GM21367 (cell line): ENCODE measurements at regions not wholly inside any gene's neighbourhood (a gene's known extent, or its start where the extent isn't known, plus 50 kb on each side); places are given as distances from the start of the nearest gene placed in this dataset.
A peak's percentile ranks its signal among the peaks of the same experiment; 100 is the strongest.
"Not testable (repeated sequence)": the region's sequence is repeated elsewhere in the genome, so short reads cannot be mapped to it uniquely, and the experiment has no call there.

Experiments
- ATAC-seq: cut with Tn5 transposase; IDR thresholded peaks from one replicate; pipeline ENCODE4 v1.9.1; 2021; ENCODE audit not compliant: unreplicated experiment

DNA sequence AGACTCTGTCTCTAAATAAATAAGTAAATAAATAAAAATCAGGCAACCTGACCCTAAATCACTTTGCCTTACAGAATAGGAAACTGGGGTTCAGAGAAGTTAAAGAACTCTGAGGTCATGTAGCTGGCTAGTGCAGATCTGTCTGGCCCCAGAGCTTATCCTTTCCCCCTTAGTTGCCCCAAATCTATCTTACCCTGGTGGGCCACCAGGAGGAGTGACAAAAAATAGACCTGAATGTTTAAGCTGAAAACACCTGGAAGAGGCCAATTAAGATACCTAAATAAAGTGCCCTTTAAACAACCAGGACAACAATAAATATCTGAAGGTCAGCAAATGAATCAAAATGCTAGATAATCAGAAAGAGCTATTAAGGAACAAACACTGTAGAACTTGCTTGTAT is 59.7 kb downstream of the TEX35 start:
- ATAC-seq = no peak

GRCh38 chr1:178573330-178573729 is 60.4 kb downstream of the TEX35 start:
- ATAC-seq = no peak

GRCh38 chr1:178574345-178574744 is 61.4 kb downstream of the TEX35 start:
- no peak for ATAC-seq

DNA sequence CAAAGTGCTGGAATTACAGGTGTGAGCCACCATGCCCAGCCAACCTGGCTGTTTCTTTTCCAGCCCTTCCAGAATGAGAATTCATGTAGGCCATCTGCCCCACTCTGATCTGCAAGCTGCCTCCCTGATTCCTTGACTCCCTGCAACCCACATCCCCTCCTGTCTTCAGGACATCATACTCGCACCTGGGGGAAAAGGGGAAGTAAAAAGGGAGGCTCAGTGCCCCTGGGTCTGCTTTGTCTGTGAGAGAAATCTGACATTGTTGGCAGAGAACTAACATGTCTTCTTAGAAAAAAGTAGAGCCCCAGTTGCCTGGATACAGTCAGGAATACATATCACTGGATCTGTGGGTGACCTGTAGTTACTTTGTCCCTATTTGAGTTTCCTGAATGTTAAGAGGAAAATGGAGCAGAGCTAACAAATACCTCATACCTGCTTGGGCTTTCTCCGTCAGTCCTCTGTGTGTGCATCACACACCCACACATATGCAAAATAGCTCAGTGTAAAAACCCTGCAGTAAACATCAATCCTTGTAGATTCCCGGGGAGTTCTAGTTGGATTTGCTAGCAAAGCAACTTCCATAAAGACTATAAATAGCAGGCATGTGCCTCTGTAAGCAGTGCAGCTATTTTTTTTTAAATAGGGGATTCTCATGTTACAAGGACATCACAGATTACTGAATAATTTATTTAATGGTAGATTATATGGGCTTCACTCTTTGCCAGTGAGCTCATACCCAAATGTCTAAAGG is 62.9 kb downstream of the TEX35 start:
- ATAC-seq = peak; percentile 31

DNA sequence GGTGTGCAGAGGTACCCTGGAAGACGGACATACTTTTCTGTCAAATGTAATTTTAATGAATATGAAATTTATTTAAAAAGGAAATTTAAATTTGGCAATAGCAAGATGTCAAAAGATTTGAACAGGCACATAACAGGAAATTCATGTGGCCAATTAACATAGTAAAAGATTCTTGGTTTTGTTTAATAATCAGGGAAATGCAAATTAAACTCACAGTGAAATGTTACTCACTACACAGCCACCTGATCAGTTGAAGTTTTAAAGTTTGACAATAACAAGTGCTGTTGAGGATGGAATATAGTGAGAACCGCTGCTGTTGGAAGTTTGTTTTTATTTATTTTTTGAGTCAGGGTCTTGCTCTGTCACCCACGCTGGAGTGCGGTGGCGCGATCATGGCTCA is 63.9 kb downstream of the TEX35 start:
- no peak for ATAC-seq

GRCh38 chr1:178577882-178578281 is 65.0 kb downstream of the TEX35 start:
- ATAC-seq = no peak

DNA sequence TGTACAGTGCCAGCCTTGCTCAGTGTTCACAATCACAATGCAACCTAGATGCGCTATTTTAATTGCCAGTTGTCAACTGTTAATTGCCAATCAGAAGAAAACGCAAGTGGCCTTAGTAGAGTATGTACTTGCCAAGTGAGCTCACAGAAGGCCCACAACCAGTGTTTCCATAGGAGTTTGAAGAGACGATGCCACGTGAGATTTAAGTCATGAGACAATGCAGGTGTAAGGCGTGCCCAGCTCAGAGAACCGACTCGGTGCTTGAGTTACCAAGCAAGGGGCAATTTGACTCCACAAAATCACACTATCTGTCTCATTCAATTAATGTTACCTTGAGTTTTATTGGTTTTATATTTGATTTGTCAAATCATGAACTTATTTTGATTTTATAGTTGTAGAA is 65.6 kb downstream of the TEX35 start:
- no peak for ATAC-seq

- ATAC-seq = no peak
These were observed 66.2 kb downstream of the TEX35 start for GRCh38 chr1:178579095-178579494.

DNA sequence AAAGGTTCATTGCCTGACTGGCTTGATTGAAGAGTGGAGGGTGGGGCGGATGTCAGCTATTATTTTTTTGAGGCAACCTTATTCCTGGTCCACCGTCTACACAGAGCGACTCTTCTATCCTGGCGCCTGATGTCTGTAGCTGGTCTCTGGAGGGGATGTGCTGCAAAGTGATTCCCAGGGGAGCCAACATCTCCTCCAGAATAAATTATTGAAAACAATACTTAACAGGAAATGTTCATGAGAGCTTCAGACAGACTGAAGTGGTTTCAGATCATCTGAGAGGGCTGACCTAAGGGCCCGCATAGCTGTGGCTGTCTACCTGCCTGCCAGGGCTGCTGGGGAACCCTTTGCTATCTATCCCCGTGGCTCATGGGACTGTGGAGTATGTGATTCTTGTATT is 66.7 kb downstream of the TEX35 start:
- ATAC-seq = peak; percentile 41

- ATAC-seq = no peak
These were observed 67.2 kb downstream of the TEX35 start for GRCh38 chr1:178580096-178580495.

DNA sequence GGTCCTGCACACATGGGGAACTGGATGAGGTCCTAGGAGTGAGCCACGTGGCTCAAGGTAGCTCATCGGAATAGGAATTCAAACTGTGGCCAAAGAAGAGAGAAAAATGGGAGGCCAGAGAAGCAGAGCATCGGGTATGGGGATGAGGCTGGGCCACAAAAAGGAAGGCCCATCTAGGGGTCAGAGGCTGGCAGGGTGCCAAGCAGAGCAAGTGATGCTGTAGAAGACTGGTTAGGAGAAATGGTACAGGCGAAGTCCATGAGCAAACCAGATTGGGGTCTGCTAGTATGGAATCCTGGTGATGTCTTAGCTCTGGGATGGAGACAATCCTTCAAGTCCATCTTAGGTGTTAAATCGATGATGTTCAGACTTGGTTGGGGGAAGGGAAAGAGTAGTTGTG is 68.0 kb downstream of the TEX35 start:
- no peak for ATAC-seq

DNA sequence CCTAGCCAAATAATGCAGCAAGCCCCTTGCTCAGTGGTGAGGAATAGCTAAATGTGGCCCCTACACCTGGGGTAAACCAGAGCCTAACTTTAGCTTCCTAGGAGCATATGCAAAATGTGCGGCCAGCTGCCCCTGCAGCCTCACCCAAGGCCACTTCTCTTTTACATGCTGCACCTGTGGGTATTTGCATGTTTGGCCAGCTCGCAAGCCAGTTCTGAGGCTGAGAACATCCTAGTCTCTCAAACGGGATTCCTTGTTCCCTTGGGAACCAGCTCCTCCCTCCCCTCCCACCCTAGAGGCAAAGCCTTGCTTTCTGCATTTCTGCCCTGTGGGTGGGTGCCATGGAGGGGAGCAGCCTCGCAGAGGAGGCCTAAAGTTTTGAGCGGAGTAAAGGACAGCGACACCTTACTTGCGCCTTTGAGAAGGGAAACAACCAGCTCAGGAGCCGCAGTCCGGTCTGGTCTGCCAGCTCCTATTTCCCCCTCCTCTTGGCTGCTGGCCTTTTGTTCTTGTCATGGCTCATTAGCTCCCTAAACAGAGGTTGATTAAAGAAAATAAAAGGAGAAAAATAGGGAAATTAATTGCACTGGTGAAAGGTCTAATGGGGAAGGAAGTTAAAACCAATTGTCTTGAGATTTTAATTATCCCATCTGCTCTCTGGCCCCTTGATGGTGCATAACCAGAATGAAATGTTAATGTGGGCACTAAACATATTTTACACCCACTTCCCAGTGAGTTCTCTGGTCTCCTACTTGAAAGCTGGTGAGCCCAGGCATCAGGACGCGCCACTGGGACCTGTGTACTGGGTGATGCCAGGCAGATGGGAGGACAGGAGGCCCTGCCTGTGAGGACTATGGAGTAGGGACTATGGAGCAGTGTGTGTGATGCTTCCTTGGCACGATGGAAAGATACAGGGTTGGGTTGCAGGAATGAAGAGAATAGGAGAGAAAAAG is 68.7 kb downstream of the TEX35 start:
- ATAC-seq = peak; percentile 76

- no peak for ATAC-seq
These were observed 74.2 kb downstream of the TEX35 start for GRCh38 chr1:178587096-178587495.

GRCh38 chr1:178587975-178588374 is 75.1 kb downstream of the TEX35 start:
- no peak for ATAC-seq

- not testable (repeated sequence) for ATAC-seq
These were observed 76.1 kb downstream of the TEX35 start for GRCh38 chr1:178589042-178589441.

GRCh38 chr1:178591811-178592210 is 78.9 kb downstream of the TEX35 start:
- not testable (repeated sequence) for ATAC-seq

GRCh38 chr1:178593515-178593914 is 80.6 kb downstream of the TEX35 start:
- ATAC-seq = no peak

- ATAC-seq = no peak
These were observed 81.2 kb downstream of the TEX35 start for GRCh38 chr1:178594133-178594532.

DNA sequence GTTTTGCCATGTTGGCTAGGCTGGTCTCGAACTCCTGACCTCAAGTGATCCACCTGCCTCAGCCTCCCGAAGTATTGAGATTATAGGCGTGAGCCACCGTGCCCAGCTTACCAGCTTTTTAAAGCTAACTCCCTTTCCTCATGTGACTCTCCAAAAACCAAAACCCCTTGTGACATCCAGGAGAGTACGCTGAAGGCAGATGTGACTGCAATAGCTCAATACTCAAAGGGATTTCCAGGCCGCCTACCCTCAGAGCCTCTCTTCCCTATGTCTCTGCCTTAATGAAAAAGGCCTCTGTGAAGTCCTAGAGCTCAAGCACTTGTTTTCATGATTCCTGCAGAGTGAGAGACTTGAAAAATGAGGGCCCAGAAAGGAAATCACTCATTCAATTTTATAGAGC is 82.6 kb downstream of the TEX35 start:
- no peak for ATAC-seq

DNA sequence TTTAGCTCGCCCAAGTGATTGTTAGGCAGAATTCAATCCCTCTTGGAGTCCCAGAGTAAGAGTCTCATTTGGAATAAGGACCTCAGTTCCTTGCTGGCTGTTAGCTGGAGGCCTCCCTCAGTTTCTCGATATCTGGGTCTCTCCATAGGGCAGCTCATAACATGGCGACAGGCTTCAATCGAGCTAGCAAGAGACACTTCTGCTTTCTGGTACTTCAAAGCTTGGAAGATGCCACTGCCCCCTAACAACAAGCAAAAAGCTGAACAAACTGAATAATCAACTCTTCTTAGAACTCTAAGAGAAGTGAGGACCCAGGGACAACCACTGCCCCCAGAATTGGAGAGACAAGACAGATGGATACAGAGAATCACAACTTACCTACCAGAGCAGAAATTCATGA is 86.2 kb downstream of the TEX35 start:
- ATAC-seq = no peak

GRCh38 chr1:178599745-178600144 is 86.8 kb downstream of the TEX35 start:
- ATAC-seq = no peak

DNA sequence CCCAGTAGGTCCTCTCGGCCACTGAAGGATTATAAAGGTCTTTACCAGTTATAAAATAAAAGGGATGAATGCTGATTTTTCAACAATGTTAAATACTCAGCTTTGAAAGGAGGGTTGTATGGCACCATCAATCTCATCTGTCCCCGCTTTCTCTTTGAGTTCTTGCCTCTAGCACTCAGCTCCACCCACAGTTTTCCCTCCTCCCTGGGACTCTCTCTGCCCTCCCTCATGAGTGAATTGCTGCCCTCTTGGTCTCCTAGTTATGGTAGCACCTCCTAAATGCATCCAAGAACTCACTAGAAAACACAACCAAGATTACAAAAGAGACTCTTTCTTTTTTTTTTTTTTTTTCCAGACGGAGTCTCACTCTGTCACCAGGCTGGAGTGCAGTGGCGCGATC is 91.0 kb downstream of the TEX35 start:
- no peak for ATAC-seq
